PC-3 (cell line): ENCODE measurements at regions not wholly inside any gene's neighbourhood (a gene's known extent, or its start where the extent isn't known, plus 50 kb on each side); places are given as distances from the start of the nearest gene placed in this dataset.

ENCODE experiments used
- ATAC-seq: fragments of 200-7000 bp; cut with Tn5 transposase; 2 replicates; pipeline ENCODE4 v1.9.1; 2020; ENCODE audit warnings: mild to moderate bottlenecking, moderate library complexity
- BruUV-seq: library from RNA; stranded (reverse); fragments of 400-500 nt; replicated peaks from 2 replicates; lab custom pipeline; 2021; lab: Mats Ljungman, UMichigan
- CTCF ChIA-PET: fragments of 300-600 bp; sonication (Branson Sonifier 250); formaldehyde crosslinking; loops from one replicate; lab custom pipeline; 2022; ENCODE audit warnings: antibody characterized with exemption; lab: Charles Lee
- POLR2A ChIA-PET: fragments of 300-600 bp; sonication (Branson Sonifier 250); formaldehyde crosslinking; loops from one replicate; lab custom pipeline; 2022; ENCODE audit warnings: antibody characterized with exemption; ENCODE audit not compliant: unreplicated experiment; lab: Charles Lee
- DNase-seq: peaks from one replicate; pipeline ENCODE4 v3.0.0-alpha.2; 2015
- H2AFZ ChIP-seq: fragments of 300-600 bp; sonication (generic); 2 replicates; pipeline ENCODE4 v1.6.0; 2016; ENCODE audit warnings: antibody characterized with exemption, low read length
- H3F3A ChIP-seq: fragments of 300-600 bp; sonication (generic); one replicate; pipeline ENCODE4 v1.6.0; 2017; ENCODE audit warnings: antibody characterized with exemption, low read length, control low read depth, mild to moderate bottlenecking; ENCODE audit not compliant: unreplicated experiment
- H3K27ac ChIP-seq: fragments of 300-600 bp; sonication (generic); 2 replicates; pipeline ENCODE4 v1.5.1; 2016; ENCODE audit warnings: mild to moderate bottlenecking, low read length
- H3K27me3 ChIP-seq: fragments of 300-600 bp; sonication (generic); 2 replicates; pipeline ENCODE4 v1.6.1; 2016; ENCODE audit warnings: low read length, mixed read lengths
- H3K36me3 ChIP-seq: fragments of 300-600 bp; sonication (generic); 2 replicates; pipeline ENCODE4 v1.6.1; 2016; ENCODE audit warnings: low read depth, mixed run types, low read length, mixed read lengths
- H3K4me1 ChIP-seq: fragments of 300-600 bp; sonication (generic); 2 replicates; pipeline ENCODE4 v1.5.1; 2016; ENCODE audit warnings: low read length; ENCODE audit not compliant: insufficient read depth
- H3K4me2 ChIP-seq: fragments of 300-600 bp; sonication (generic); 2 replicates; pipeline ENCODE4 v1.6.0; 2016; ENCODE audit warnings: low read length
- H3K4me3 ChIP-seq: fragments of 300-600 bp; sonication (generic); 2 replicates; pipeline ENCODE4 v1.5.1; 2016; ENCODE audit warnings: mild to moderate bottlenecking, low read length, mixed read lengths
- H3K79me2 ChIP-seq: fragments of 300-600 bp; sonication (generic); 2 replicates; pipeline ENCODE4 v1.6.1; 2017; ENCODE audit warnings: low read length, mixed read lengths
- H3K9ac ChIP-seq: fragments of 300-600 bp; sonication (generic); 2 replicates; pipeline ENCODE4 v1.6.0; 2016; ENCODE audit warnings: mild to moderate bottlenecking, low read length
- H3K9me2 ChIP-seq: fragments of 300-600 bp; sonication (generic); replicated peaks from 2 replicates; pipeline ENCODE4 v1.6.1; 2016; ENCODE audit warnings: mixed run types, low read length, mixed read lengths
- H3K9me3 ChIP-seq: fragments of 300-600 bp; sonication (generic); 2 replicates; pipeline ENCODE4 v1.6.1; 2016; ENCODE audit warnings: low read length, mixed read lengths
- H4K20me1 ChIP-seq: fragments of 300-600 bp; sonication (generic); 2 replicates; pipeline ENCODE4 v1.6.1; 2016; ENCODE audit warnings: low read length, mixed read lengths
- EZH2 ChIP-seq: fragments of 300-600 bp; sonication (generic); IDR thresholded peaks from one replicate; pipeline ENCODE4 v1.6.1; 2017; ENCODE audit warnings: antibody characterized with exemption, mild to moderate bottlenecking, low read length; ENCODE audit not compliant: unreplicated experiment
- EZH2phosphoT487 ChIP-seq: fragments of 300-600 bp; sonication (generic); IDR thresholded peaks from 2 replicates; pipeline ENCODE4 v1.6.1; 2018; ENCODE audit warnings: mild to moderate bottlenecking, antibody characterized with exemption, low read length, borderline replicate concordance
- intact Hi-C: fragments of 100-400 bp; cut with micrococcal nuclease; formaldehyde crosslinking; loops from 2 replicates; pipeline ENCODE4 v1.9.0; 2023
- TF ChIP-seq, protein P1 (sequence below): fragments of 300-600 bp; sonication (generic); conservative IDR thresholded peaks from 2 replicates; pipeline ENCODE4 v1.5.1; 2017; ENCODE audit warnings: antibody characterized with exemption, low read depth, mild to moderate bottlenecking, low read length

DNA sequence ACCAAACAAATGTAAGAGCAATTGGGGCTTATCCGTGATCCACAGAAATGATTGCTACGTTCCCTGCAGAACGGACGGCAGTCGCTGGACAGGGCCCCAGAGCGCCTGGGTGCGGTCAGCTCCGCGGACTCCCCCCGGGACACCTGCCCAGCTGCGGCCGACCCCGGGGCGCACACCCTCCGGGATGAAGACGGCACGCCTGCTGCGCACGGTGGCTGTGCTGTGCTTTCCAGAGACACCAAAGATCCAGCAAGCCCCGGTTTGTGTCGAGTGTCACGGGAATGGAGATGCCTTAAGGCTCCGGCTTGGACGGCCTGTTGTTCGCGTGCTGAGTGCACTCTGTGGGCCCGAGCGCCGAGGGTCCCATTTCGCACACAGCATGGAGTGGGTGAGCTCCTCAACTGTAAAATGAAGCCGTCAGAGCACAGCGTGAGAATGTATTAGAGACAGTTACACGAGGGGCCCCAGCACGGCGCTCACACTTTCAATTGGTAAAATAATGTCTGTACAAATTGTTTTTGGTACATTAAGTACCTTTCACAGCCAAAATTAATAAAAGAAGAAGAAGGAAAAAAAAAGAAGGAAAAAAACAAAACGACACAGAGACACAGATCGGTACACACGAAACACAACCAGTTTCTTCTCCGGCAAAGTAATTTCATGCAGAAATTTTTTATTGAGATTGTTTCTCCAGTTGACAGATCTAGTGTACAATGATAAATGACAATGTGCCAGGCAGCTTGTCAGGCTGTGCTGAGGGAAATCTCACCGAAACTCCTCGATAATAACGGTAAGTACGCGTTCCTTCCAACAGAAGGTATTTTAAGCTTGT, 615.8 kb upstream of the SALL3 start:
- no peak overlapping the region for H3K27ac ChIP-seq
- H2AFZ ChIP-seq, result no peak overlapping the region
- no peaks in the 10 kb centered on the region for H3F3A ChIP-seq
- H3K36me3 ChIP-seq, result no peaks in the 10 kb centered on the region
- H3K4me2 ChIP-seq, result no peak overlapping the region
- H3K4me1 ChIP-seq, result no peaks in the 10 kb centered on the region
- ChIA-PET CTCF (no interaction called here), POLR2A (no interaction called here)
- DNase-seq, result no peak
- no peaks in the 10 kb centered on the region for H3K79me2 ChIP-seq
- ATAC-seq, result no peak
- H3K27me3 ChIP-seq, result peaks cover 48% of the 10 kb centered on the region
- TF ChIP-seq EZH2 (no peak), EZH2phosphoT487 (no peak)
- TF ChIP-seq, protein P1, sequence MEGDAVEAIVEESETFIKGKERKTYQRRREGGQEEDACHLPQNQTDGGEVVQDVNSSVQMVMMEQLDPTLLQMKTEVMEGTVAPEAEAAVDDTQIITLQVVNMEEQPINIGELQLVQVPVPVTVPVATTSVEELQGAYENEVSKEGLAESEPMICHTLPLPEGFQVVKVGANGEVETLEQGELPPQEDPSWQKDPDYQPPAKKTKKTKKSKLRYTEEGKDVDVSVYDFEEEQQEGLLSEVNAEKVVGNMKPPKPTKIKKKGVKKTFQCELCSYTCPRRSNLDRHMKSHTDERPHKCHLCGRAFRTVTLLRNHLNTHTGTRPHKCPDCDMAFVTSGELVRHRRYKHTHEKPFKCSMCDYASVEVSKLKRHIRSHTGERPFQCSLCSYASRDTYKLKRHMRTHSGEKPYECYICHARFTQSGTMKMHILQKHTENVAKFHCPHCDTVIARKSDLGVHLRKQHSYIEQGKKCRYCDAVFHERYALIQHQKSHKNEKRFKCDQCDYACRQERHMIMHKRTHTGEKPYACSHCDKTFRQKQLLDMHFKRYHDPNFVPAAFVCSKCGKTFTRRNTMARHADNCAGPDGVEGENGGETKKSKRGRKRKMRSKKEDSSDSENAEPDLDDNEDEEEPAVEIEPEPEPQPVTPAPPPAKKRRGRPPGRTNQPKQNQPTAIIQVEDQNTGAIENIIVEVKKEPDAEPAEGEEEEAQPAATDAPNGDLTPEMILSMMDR, result no peak
- no peak overlapping the region for H3K9ac ChIP-seq
- H3K4me3 ChIP-seq, result no peak overlapping the region
- no TSS peak for BruUV-seq
- intact Hi-C loops, result no loop called here
- no peaks in the 10 kb centered on the region for H3K9me3 ChIP-seq
- H4K20me1 ChIP-seq, result no peaks in the 10 kb centered on the region
- H3K9me2 ChIP-seq, result no peaks in the 10 kb centered on the region

DNA sequence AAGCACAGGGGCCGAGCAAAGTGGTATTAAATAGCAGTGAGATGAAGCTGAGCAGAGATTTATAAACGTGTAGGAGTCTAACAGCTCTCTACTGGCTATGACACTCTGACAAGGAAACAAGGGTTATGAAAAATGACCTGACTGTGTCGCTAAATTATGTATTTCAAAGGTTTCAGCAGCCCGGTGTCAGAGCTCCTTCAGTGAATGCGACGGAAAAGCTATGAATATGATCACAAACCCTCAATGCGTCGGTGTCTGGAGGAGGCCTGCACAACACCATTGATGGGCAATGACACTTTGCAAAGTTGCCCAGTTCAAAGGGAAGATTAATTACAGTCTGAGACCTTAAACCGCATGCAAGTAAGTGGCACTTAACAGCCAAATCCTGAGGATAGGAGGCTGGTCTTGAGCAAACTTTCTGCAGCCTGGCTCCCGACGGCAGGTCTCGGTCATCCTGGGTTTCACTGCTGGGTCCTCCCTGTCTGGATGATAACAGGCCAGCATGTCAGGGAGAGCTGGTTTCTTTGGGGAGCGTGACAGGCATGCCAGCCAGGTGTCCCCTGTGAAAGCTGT, 615.1 kb upstream of the SALL3 start:
- Histone ChIP-seq H3F3A (no peaks in the 10 kb centered on the region), H2AFZ (no peak overlapping the region), H3K4me1 (no peaks in the 10 kb centered on the region), H4K20me1 (no peaks in the 10 kb centered on the region), H3K4me2 (no peak overlapping the region), H3K9me2 (no peaks in the 10 kb centered on the region), H3K79me2 (no peaks in the 10 kb centered on the region), H3K27ac (no peak overlapping the region), H3K4me3 (no peak overlapping the region), H3K9me3 (no peaks in the 10 kb centered on the region), H3K27me3 (peaks cover 48% of the 10 kb centered on the region), H3K9ac (no peak overlapping the region), H3K36me3 (no peaks in the 10 kb centered on the region)
- intact Hi-C loops, result no loop called here
- ChIA-PET POLR2A (no interaction called here), CTCF (no interaction called here)
- ATAC-seq (no peak), DNase-seq (no peak)
- TF ChIP-seq EZH2 (no peak), EZH2phosphoT487 (no peak)
- TF ChIP-seq, protein P1, result no peak
- BruUV-seq, result no TSS peak

DNA sequence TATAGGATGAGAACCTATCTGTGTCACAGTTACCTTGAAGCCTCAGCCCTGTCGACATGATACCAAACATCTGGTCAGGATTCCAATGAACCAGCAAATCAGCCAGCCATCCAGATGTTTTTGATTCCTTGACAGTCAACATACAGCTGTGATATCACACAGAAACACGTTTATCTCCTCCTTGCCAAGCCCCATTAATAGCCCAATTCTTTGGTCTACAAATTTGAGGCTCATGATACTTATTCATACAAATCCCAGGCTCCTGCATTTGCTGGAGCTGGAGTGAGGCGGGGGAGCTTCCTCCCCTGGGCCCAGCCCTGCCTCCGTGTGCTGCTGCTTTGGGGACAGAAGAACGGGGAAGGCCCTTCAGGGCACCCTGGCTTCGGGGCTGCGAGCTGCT, 611.6 kb upstream of the SALL3 start:
- POLR2A ChIA-PET, result no interaction called here
- Histone ChIP-seq H3K36me3 (no peaks in the 10 kb centered on the region), H3K9me2 (no peaks in the 10 kb centered on the region), H4K20me1 (no peaks in the 10 kb centered on the region), H3K4me3 (no peak overlapping the region), H3F3A (no peaks in the 10 kb centered on the region), H3K9ac (no peak overlapping the region), H2AFZ (no peak overlapping the region), H3K27ac (no peak overlapping the region), H3K4me1 (no peaks in the 10 kb centered on the region), H3K9me3 (no peaks in the 10 kb centered on the region), H3K79me2 (no peaks in the 10 kb centered on the region), H3K27me3 (peaks cover 27% of the 10 kb centered on the region), H3K4me2 (no peak overlapping the region)
- no TSS peak for BruUV-seq
- DNase-seq (no peak), ATAC-seq (no peak)
- CTCF ChIA-PET, result no interaction called here
- intact Hi-C loops, result no loop called here
- TF ChIP-seq EZH2phosphoT487 (no peak), EZH2 (no peak)
- TF ChIP-seq, protein P1, result no peak
